ENCODE measurements at regions not wholly inside any gene's neighbourhood (a gene's known extent, or its start where the extent isn't known, plus 50 kb on each side); places are given as distances from the start of the nearest gene placed in this dataset.

DNA sequence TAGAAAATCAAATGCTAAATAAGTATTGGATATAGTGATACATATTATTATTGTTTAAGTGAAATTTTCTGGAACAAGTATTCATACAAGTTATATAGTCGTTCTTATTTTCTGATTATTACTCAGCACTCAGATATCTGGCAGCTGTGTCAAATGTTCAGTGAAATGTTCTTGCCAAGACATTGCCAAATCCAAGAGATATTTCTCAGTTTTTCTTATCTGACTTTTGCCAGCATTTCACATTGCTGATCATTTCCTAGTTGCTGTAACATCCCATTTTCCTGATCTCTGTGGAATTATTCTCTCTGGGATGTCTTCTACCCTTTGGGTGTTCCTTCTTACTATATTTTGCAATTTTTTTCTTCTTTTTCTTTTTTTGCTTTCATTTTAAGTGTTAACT is 262.3 kb downstream of the KIF2B start:
- Mint-ChIP-seq H3K4me1 (no peaks in the 10 kb centered on the region), H3K27ac (no peak overlapping the region), H3K27me3 (no peaks in the 10 kb centered on the region), H3K4me3 (no peak overlapping the region), H3K9me3 (peaks cover 52 to 60% of the 10 kb centered on the region in 2 donors)
- ATAC-seq: no peak
- DNase-seq: no peak

DNA sequence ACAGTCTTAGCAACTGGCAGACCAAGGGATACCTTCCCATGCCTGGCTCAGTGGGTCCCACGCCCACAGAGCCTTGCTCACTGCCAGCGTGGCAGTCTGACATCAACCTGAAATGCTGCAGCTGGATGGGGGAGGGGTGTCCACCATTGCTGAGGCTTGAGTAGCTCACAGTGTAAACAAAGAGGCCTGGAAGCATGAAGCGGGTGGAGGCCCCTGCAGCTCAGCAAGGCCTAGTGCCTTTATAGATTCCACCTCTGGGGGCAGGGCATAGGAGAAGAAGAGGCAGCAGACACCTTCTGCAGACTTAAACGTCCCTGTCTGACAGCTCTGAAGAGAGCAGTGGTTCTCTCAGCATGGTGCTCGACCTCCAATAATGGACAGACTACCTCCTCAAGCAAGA is 263.2 kb downstream of the KIF2B start:
- ATAC-seq: no peak
- Mint-ChIP-seq H3K4me3 (no peak overlapping the region), H3K27me3 (no peaks in the 10 kb centered on the region), H3K9me3 (peaks cover 52 to 60% of the 10 kb centered on the region in 2 donors), H3K4me1 (no peaks in the 10 kb centered on the region), H3K27ac (no peak overlapping the region)
- no peak for DNase-seq

DNA sequence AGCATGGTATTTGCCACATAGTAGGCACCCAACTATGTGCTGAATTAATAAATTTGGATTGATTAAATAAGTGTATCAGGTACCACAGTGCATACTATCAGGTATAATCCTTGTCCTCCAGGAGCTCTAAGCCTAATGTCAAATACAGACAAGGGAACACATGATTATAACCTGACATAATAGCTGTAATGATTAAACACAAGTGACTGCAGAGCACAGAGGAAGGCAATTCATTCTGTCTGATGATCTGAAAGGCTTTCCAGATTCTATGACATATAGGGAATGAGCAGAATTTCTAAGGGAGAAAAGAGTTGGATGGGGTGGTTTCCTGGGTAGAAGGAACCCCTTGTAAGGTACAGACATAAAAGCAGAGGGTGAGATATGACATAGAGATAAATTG is 273.5 kb downstream of the KIF2B start:
- DNase-seq: no peak
- Mint-ChIP-seq H3K4me1 (no peaks in the 10 kb centered on the region), H3K4me3 (no peak overlapping the region), H3K27me3 (no peaks in the 10 kb centered on the region), H3K9me3 (peaks cover 6 to 9% of the 10 kb centered on the region in 2 donors), H3K27ac (no peak overlapping the region)
- no peak for ATAC-seq

DNA sequence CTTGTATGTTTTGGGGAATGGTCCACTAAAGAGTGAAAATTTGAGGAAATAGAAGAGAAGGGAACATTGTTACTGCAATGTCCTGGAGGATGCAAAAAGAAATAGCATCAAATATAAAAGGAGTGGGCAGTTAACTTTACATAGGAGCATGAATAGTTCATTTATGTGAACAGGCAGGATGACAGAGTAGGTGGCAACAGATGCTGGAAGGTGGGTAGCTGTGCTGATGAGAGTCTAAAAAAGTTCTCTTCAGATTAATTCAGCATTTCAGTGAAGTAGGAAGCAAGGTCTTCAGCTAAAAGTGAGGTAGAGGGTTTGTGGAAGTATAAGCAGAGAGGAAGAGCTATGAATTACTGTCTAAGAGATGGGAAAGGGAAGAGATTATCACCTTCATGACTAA is 276.5 kb downstream of the KIF2B start:
- H3K4me3 Mint-ChIP-seq: no peak overlapping the region
- ATAC-seq: no peak
- no peak overlapping the region for H3K27ac Mint-ChIP-seq
- H3K9me3 Mint-ChIP-seq: peaks cover 1 to 6% of the 10 kb centered on the region in 2 donors
- H3K27me3 Mint-ChIP-seq: no peaks in the 10 kb centered on the region
- H3K4me1 Mint-ChIP-seq: no peaks in the 10 kb centered on the region
- DNase-seq: no peak

DNA sequence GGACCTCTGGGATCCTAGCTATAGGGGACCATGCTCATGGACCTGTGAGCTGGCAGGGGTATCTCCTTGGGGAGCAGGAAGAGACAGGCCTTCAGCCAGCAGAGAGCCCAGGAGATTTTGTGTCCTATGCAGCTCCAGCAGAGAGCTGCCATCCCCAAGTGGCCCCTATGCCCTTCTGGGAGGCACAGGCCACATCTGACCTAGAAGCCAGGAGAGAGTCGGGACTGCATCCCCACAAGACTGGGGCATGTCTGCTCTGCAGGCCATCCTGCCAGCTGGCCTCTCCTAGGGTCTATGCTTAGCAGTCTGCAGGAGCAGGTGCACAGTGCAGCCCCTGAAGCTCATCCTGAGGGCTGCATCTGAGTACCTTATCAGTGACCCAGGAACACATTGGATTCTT is 279.5 kb downstream of the KIF2B start:
- Mint-ChIP-seq H3K27ac (no peak overlapping the region), H3K4me3 (no peak overlapping the region), H3K9me3 (peaks cover 18 to 28% of the 10 kb centered on the region in 2 donors), H3K27me3 (no peaks in the 10 kb centered on the region), H3K4me1 (no peaks in the 10 kb centered on the region)
- DNase-seq (no peak), ATAC-seq (no peak)

DNA sequence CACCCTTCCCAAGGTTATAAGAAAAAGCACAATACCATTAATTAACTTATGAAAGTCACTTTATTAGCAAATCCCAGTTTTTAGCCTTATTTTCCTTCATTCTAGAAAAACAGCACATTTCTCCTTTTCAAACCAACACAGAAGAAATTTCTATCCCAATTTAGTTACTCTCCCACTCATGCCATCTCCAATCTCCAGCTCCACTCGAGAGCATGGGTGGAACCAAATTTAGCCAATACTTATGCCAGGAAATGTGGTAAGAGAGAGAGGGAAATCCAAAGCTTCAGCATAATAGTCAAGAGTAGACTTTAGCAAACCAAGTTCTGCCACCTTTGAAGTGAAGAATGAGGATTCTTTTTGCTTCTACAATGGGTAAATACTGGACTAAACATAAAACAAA is 288.8 kb downstream of the KIF2B start:
- H3K27me3 Mint-ChIP-seq: no peaks in the 10 kb centered on the region
- H3K4me3 Mint-ChIP-seq: no peak overlapping the region
- peaks cover 9 to 23% of the 10 kb centered on the region in 2 donors for H3K9me3 Mint-ChIP-seq
- no peaks in the 10 kb centered on the region for H3K4me1 Mint-ChIP-seq
- H3K27ac Mint-ChIP-seq: no peak overlapping the region
- ATAC-seq (no peak), DNase-seq (no peak)

DNA sequence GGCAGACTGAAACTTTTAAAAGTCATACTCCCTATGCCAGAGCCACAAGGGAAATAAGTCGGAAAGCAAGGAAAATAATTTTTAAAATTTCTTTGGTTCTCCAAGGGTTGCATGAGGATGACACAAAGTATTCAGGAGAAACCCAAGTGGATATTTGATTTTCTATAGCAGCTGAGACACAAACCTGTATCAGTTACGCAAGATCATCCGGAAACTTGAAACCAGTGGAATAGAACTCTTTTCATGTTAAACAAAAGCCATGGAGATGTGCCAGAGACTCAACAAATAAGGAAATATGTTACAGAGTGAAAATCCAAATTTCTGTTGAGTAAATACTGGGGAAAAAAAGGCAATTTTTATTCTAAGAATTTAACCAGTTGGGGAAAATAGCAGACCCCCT is 294.7 kb downstream of the KIF2B start:
- DNase-seq: no peak
- H3K4me3 Mint-ChIP-seq: no peak overlapping the region
- no peaks in the 10 kb centered on the region for H3K27me3 Mint-ChIP-seq
- H3K4me1 Mint-ChIP-seq: no peaks in the 10 kb centered on the region
- H3K27ac Mint-ChIP-seq: no peak overlapping the region
- H3K9me3 Mint-ChIP-seq: peaks cover 5 to 11% of the 10 kb centered on the region in 2 donors
- no peak for ATAC-seq

DNA sequence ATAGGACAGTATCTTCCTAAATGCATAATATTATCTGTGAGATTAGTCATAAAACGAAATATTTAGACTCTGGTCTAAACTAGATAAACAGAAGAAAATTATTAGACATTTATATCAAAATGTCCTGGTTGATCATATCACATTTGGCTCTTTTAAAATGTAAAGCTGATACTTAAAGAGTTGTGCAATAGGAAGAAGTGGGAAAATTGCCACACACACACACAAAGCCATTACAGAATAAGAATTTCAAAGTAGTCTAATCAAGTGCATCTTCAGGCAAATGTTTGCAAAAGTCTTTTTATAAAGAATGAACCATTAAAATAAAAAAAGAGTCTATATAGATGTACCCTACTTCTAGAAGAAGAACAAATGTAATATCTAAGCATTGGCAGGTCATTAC is 301.7 kb downstream of the KIF2B start:
- Mint-ChIP-seq H3K27ac (no peak overlapping the region), H3K9me3 (peaks cover 10 to 34% of the 10 kb centered on the region in 2 donors), H3K4me1 (no peaks in the 10 kb centered on the region), H3K4me3 (no peak overlapping the region), H3K27me3 (no peaks in the 10 kb centered on the region)
- DNase-seq (no peak), ATAC-seq (no peak)

DNA sequence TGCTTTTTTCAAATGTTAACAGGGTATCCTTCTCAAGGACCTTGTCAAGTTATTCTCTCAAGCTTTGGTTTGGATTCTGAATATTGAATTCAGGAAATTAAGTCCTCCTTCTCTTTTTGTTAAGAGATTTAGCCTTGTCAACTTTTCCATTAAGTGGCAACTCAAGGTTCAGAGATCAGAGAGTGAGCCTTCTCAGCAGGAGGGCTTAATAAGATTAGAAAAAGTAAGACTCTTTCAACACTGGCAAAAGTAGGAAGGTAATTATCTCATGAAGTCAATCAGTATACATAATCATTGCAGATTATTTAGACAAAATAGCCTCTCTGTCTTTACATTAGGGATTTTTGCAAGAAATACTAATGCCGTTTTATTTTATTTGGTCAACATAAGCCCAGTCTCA is 330.7 kb downstream of the KIF2B start:
- ATAC-seq: no peak
- Mint-ChIP-seq H3K9me3 (no peaks in the 10 kb centered on the region), H3K4me3 (no peak overlapping the region), H3K27ac (no peak overlapping the region), H3K27me3 (no peaks in the 10 kb centered on the region), H3K4me1 (no peaks in the 10 kb centered on the region)
- DNase-seq: no peak

DNA sequence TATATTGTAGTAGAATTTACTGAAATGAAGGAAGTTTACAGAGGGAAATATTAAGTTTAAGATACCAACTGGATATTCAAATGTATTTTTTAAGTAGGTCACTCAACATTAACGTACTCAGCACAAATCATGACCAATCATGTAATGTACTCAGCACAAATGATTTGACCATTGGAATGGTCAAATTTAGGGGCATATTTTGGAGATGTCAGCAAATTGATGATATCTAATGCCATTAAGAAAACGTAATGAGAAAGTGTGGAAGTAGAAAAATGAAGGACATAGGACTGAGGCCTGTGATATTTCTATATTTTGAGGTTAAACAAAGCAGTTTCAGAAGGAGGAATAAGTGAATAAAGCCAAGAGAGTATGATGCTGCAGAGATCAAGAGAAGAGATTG is 334.8 kb downstream of the KIF2B start:
- H3K27me3 Mint-ChIP-seq: no peaks in the 10 kb centered on the region
- peaks cover under 1 to 2% of the 10 kb centered on the region in 2 donors for H3K9me3 Mint-ChIP-seq
- no peak overlapping the region for H3K27ac Mint-ChIP-seq
- ATAC-seq (no peak), DNase-seq (no peak)
- no peak overlapping the region for H3K4me3 Mint-ChIP-seq
- no peaks in the 10 kb centered on the region for H3K4me1 Mint-ChIP-seq

DNA sequence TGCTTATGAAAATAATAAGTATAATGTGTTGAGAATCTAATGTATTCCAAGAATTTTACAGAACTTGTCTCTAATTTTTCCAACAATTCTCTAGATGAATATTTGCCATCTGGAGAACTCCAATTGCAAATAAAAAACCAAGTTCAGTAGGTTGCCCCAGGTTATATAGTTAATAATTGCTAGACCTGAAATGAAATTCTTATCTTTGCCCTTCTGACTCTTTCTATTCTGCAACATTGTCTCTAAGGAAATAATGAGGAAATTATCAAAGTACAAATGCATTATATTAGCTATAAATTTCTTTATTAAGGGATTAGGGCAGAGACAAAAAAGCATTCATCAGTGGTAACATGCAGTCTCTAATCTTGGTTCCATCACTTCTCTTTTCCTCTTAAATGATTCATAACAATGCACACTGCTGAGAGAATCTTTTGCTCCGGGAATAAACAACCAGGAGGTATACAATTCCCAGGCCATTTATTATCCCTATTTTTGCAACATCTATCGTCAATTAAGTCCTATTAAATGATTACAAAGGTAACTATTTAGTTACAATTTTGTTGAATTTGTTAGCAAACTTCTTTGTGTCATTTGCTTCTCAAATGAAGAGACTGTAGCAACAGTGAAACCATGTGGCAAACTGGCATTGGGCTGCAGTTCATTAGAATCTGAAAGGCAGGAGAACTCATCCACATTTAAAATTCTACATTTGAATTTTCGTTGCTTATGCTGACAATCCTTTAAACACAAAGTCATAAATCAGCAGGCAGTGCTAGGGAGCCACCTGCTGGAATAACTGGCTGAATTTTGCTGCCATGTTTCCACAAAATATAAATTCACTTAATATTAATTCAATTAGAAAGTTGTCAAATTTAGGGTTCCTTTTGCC is 349.6 kb downstream of the KIF2B start:
- ATAC-seq (no peak), DNase-seq (no peak)
- Mint-ChIP-seq H3K4me1 (no peaks in the 10 kb centered on the region), H3K4me3 (no peak overlapping the region), H3K27me3 (no peaks in the 10 kb centered on the region), H3K27ac (no peak overlapping the region), H3K9me3 (peaks cover 0 to 6% of the 10 kb centered on the region in 2 donors)

DNA sequence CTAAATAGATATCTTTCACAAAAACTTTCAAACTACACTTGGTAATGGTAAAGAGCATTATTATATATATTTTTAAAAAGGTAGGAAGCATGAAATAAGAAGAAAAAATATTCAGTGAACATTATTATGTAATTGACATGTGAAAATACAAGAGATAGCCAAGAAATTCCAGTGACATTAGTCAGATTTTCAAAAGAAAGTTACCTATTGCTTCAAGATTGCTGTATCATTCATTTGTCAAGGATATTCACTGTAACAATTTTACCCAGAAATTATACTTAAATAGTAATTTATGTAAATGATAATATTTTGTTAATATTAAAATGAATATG is 350.2 kb downstream of the KIF2B start:
- Mint-ChIP-seq H3K9me3 (peaks cover 0 to under 1% of the 10 kb centered on the region in 2 donors), H3K4me1 (no peaks in the 10 kb centered on the region), H3K27ac (no peak overlapping the region), H3K4me3 (no peak overlapping the region), H3K27me3 (no peaks in the 10 kb centered on the region)
- no peak for ATAC-seq
- no peak for DNase-seq

DNA sequence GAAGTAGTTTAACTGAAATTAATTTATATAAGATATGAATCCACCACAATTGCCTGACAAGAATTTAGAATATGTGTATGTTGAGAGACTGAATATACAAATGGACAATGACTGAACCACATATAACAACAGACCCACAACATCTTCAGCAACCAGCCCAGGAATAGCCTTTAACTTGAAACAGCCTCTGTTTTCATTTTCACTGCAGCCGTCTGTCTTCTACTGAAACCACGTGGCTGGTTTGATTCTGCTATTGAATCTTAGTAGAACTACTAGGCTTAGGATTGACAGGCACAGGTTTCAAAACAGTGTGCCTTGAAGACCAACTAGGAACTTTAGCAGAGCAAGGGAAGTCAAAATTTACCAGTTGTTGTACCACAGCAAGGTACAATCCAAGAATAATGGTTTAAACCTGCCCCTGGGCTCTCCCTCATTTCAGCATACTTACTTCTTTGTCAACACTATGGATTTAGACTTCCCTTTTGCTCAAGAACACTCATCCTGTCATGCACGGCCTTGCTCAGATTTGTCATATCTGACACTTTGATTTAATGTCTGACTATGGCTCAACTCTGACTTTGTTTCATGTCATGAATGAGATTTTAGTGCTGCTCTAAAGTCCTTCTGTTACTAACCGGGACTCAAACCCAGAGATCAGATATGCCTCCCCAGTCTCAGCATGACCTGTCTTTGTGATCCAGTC is 355.0 kb downstream of the KIF2B start:
- Mint-ChIP-seq H3K27ac (no peak overlapping the region), H3K4me1 (no peaks in the 10 kb centered on the region), H3K4me3 (no peak overlapping the region), H3K27me3 (no peaks in the 10 kb centered on the region), H3K9me3 (peaks cover 5 to 13% of the 10 kb centered on the region in 2 donors)
- DNase-seq: no peak
- ATAC-seq: no peak

DNA sequence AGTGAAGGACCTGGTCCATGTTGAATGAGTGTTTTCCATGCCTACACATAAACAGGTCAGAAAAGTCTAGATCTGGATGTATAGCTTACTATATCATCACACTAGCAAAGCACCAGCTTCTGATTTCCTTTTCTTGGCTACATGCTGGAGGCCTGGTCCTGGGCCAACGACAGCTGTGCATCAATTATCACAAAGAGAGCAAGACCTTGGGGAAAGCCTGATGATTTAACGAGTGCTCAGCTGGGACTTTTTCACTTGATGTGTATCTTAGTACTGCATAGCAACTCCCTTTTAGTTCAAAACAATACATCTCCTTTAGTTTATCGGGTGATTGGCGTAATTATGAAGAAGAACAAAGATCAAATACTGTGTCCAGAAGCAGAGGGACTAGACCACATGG is 358.2 kb downstream of the KIF2B start:
- no peak overlapping the region for H3K4me3 Mint-ChIP-seq
- ATAC-seq (no peak), DNase-seq (no peak)
- H3K4me1 Mint-ChIP-seq: no peaks in the 10 kb centered on the region
- no peaks in the 10 kb centered on the region for H3K27me3 Mint-ChIP-seq
- peaks cover 5 to 21% of the 10 kb centered on the region in 2 donors for H3K9me3 Mint-ChIP-seq
- H3K27ac Mint-ChIP-seq: no peak overlapping the region

DNA sequence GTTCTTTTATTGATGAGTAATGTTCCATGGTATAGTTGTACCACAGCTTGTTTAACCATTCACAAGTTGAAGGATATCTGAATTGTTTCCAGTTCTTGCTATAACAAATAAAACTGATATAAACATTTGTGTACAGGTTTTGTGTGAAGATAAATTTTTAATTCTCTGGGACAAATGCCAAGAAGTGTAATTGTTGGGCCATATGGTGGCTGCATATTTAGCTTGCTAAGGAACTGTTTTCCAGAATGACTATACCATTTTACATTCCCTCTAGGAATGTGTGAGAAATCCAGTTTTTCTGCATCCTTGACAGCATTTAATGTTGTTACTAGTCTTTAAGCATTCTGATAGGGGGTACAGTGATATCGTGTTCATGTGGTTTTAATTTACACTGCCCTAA is 368.5 kb downstream of the KIF2B start:
- Mint-ChIP-seq H3K9me3 (peaks cover 6 to 14% of the 10 kb centered on the region in 2 donors), H3K4me3 (no peak overlapping the region), H3K4me1 (no peaks in the 10 kb centered on the region), H3K27me3 (no peaks in the 10 kb centered on the region), H3K27ac (no peak overlapping the region)
- DNase-seq (no peak), ATAC-seq (no peak)

DNA sequence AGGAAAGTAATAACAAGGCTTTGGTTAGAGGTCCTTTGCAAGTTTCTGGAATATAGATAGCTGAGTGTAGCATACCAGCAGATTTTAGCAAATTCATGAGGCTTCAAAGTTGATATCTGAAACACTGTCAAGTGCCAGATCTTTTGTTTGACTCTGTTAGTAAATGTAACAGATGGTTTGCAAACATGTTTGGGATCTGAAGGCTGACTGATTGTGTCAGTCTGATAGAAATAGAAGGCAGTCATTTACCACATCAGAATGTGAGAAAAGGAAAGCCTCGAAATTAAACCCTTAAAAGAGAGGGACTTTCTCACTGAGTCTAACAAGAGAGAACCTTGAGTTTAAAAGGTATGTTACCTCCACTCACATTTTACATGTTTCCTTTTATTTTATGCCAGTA is 371.5 kb downstream of the KIF2B start:
- Mint-ChIP-seq H3K27me3 (no peaks in the 10 kb centered on the region), H3K9me3 (peaks cover 10 to 13% of the 10 kb centered on the region in 2 donors), H3K27ac (no peak overlapping the region), H3K4me3 (no peak overlapping the region), H3K4me1 (no peaks in the 10 kb centered on the region)
- no peak for ATAC-seq
- DNase-seq: no peak
